GM18505 (cell line): ENCODE measurements at regions not wholly inside any gene's neighbourhood (a gene's known extent, or its start where the extent isn't known, plus 50 kb on each side); places are given as distances from the start of the nearest gene placed in this dataset.

ENCODE experiments used
- ATAC-seq: cut with Tn5 transposase; IDR thresholded peaks from one replicate; pipeline ENCODE4 v1.9.1; 2021; ENCODE audit not compliant: unreplicated experiment
- POLR2A ChIP-seq: IDR thresholded peaks from 4 replicates; pipeline ENCODE4 v1.6.1; 2011; ENCODE audit warnings: borderline replicate concordance; ENCODE audit not compliant: insufficient read depth, insufficient read length; ENCODE audit errors: extremely low read depth

DNA sequence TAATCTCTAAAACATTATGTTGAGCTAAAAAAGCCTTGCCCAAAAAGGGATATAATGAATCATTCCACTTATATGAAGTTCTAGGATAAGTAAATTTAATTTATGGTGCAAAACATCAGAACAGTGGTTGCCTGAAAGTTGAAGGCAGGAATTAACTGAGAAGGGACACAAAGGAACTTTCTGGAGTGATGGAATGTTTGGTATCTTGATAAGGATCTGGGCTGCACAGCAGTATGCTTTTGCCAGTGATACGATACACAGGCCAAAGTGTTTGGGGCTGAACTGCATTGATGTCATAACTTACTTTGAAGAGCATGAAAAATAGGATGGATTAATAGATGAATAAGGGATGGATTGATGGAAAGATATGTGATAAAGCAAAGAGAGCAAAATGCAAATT, 146.1 kb upstream of the LRFN2 start:
- no peak for ATAC-seq
- no peak for TF ChIP-seq POLR2A

- no peak for TF ChIP-seq POLR2A
- ATAC-seq: no peak
These were observed 145.7 kb upstream of the LRFN2 start for GRCh38 chr6:40732878-40733277.

DNA sequence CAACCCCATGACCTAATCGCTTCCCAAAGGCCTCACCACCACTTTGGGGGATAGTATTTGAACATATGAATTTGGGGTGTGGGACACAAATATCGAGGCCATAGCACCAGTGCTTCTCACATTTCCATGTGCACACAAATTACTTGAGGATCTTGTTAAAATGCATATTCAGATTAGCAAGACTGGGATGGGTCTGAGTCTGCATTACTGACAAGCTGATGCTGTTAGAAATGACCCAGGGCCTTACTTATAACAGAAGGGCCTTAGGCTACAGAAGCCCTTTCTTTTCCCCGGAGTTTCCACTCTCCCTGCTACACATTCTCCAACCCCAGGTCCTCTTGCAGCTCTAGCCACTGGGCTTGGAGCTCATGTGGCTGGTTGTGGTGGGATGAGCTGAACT, 141.5 kb upstream of the LRFN2 start:
- no peak for TF ChIP-seq POLR2A
- ATAC-seq: no peak

DNA sequence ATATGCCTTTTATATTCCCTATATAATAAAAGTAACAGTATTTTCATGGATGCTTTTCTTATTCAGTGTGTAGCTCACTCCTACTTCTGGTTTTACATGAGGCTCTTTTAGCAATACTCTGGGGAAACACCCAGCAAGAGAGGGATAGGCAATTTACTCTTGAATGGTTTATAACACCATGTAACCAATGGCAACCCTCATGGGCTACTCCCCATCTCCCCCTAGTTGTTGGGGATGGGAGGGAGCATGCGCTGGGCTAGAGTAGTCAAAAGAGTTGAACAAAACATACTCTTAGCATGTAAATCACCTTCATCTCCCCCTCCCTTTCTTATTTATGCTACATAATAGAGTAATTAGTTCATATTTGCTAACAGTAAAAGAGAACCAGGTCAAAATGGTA, 140.1 kb upstream of the LRFN2 start:
- ATAC-seq: no peak

GRCh38 chr6:40726853-40727252, 139.7 kb upstream of the LRFN2 start:
- no peak for ATAC-seq
- no peak for TF ChIP-seq POLR2A

More for the DNA sequence above, 140.1 kb upstream of the LRFN2 start:
- TF ChIP-seq POLR2A: no peak

GRCh38 chr6:40725390-40725789, 138.2 kb upstream of the LRFN2 start:
- no peak for TF ChIP-seq POLR2A
- ATAC-seq: no peak

GRCh38 chr6:40724886-40725285, 137.7 kb upstream of the LRFN2 start:
- no peak for TF ChIP-seq POLR2A
- ATAC-seq: no peak

GRCh38 chr6:40723967-40724366, 136.8 kb upstream of the LRFN2 start:
- ATAC-seq: no peak
- TF ChIP-seq POLR2A: no peak

GRCh38 chr6:40722553-40723258, 135.5 kb upstream of the LRFN2 start:
- ATAC-seq: no peak
- TF ChIP-seq POLR2A: no peak

- no peak for ATAC-seq
- no peak for TF ChIP-seq POLR2A
These were observed 134.9 kb upstream of the LRFN2 start for GRCh38 chr6:40722091-40722490.

GRCh38 chr6:40721271-40721952, 134.2 kb upstream of the LRFN2 start:
- no peak for TF ChIP-seq POLR2A
- no peak for ATAC-seq

DNA sequence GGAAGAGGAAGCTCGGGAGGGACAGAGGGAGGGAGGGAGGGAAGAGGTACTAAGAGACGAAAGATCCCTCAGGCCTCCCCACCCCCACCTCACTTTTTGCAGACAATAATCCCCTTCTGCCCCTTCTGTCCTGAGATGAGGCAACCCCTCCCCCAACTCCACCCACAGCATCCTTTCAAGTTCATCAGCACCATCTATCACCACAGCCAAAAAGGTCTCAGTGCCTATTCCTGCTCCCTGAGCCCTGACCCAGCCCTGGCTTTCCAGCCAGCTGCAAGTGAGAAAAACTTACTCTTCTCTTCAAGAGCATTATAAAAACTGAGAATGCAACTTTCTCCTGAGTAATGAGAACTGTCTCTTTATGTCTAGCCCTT, 133.2 kb upstream of the LRFN2 start:
- ATAC-seq: no peak
- TF ChIP-seq POLR2A: no peak

GRCh38 chr6:40719671-40720374, 132.7 kb upstream of the LRFN2 start:
- peak; percentile 72 for ATAC-seq
- no peak for TF ChIP-seq POLR2A

DNA sequence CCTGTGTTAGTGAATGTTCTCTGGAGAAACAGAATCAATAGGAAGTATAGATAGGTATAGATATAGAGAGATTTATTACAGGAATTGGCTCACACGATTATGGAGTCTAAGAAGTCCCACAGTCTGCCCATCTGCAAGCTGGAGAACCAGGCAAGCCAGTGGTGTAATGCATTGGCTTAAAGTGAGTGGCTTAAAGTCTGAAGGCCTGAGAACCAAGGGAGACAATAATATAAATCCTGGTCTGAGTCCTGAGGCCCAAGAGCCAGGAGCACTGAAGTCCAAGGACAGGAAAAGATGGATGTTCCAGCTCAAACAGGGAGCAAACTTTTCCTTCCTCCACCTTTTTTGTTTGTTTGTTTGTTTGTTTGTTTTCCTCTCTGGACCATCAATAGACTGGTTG, 131.2 kb upstream of the LRFN2 start:
- no peak for ATAC-seq
- no peak for TF ChIP-seq POLR2A
